Heart left ventricle (tissue), 16 donors: ENCODE measurements at regions not wholly inside any gene's neighbourhood (a gene's known extent, or its start where the extent isn't known, plus 50 kb on each side); places are given as distances from the start of the nearest gene placed in this dataset.

Experiments used
- ATAC-seq, 4 donors: fragments of 200-7000 bp; cut with Tn5 transposase; one replicate each; pipeline ENCODE4 v1.9.1; 2020 to 2022; ENCODE audit warnings: moderate library complexity in 4 of 4, mild to moderate bottlenecking in 3 of 4, moderate number of reproducible peaks in 1 of 4
- DNase-seq, 5 donors: peaks; one replicate each; pipeline ENCODE4 v3.0.0-alpha.2; 2020
- H3K27ac ChIP-seq, 12 donors: fragments of 200-600 bp; sonication (generic) in 4 of 12; one replicate each; pipeline versions ENCODE4 v1.5.0 to v1.8.0; 2016 to 2022; ENCODE audit warnings: mild to moderate bottlenecking in 2 of 12
- H3K27me3 ChIP-seq, 9 donors: fragments of 200-600 bp; sonication (generic) in 2 of 9; one replicate each; pipeline versions ENCODE4 v1.5.1 to v1.8.0; 2016 to 2022; ENCODE audit warnings: mild to moderate bottlenecking in 3 of 9
- H3K36me3 ChIP-seq, 9 donors: fragments of 200-600 bp; sonication (generic) in 2 of 9; one replicate each; pipeline versions ENCODE4 v1.5.0 to v1.8.0; 2018 to 2022; ENCODE audit warnings: mild to moderate bottlenecking in 2 of 9
- H3K4me1 ChIP-seq, 12 donors: fragments of 200-600 bp; sonication (generic) in 4 of 12; one replicate each; pipeline versions ENCODE4 v1.5.0 to v1.8.0; 2016 to 2022; ENCODE audit warnings: mild to moderate bottlenecking in 3 of 12
- H3K4me3 ChIP-seq, 12 donors: fragments of 200-600 bp; sonication (generic) in 4 of 12; one replicate each; pipeline versions ENCODE4 v1.5.0 to v1.8.0; 2017 to 2022; ENCODE audit warnings: mild to moderate bottlenecking in 9 of 12, moderate library complexity in 4 of 12
- H3K9me3 ChIP-seq, 12 donors: fragments of 200-600 bp; sonication (generic) in 4 of 12; one replicate each; pipeline versions ENCODE4 v1.5.0 to v1.8.0; 2016 to 2022; ENCODE audit warnings: mild to moderate bottlenecking in 1 of 12
- CTCF ChIP-seq, 12 donors: fragments of 200-600 bp; sonication (generic) in 4 of 12; IDR thresholded peaks; one replicate each; pipeline versions ENCODE4 v1.5.0 to v1.8.0; 2018 to 2022; ENCODE audit warnings: antibody characterized with exemption in 12 of 12, mild to moderate bottlenecking in 5 of 12
- POLR2A ChIP-seq, 2 donors: fragments of 450-650 bp; IDR thresholded peaks; one replicate each; pipeline ENCODE4 v1.6.1; 2017; ENCODE audit warnings: antibody characterized with exemption in 2 of 2, mild to moderate bottlenecking in 2 of 2, moderate library complexity in 2 of 2
- WGBS, 4 donors: extraction: QIAGEN DNeasy Blood & Tissue Kit in 2 of 4; methylation state at CpG; one replicate each; pipeline versions ENCODE4 v1.1.5 to v1.1.7; 2013 to 2018; 5-methylcytosine and 5-hydroxymethylcytosine counted together
- intact Hi-C, 10 donors: fragments of 100-400 bp; cut with DNase I; formaldehyde crosslinking; loops; one replicate each; pipeline versions ENCODE4 v1.11.1 to v1.14.2; 2022
- donor health status: ischemic (EF 13 %, LVEDD 7.1; RV severe dilation, severe dysfunction).
- donor health status: healthy with polysubstance abuse.
- donor health status: DM: no; HTN: yes; CAD: no.
- donor health status: DM: no; HTN: no; CAD: no.
- donor health status: ischemic (EF 25% LVEDD 6.9; RV normal size, moderate dysfunction).
- donor health status: ischemic (EF 25% LVEDD 5.7; RV mildly dilated, moderate dysfunction).
- donor health status: healthy.
- donor health status: DM: yes; HTN: yes; CAD: no.
- donor health status: ischemic (EF 35%, LVEDD 5.7; RV mildly dilated, moderate dysfunction).
- donor health status: nonischemic (EF 11% LVEDD 7.7; RV severe dilation, severe dysfunction).
- donor health status: DM: yes; HTN: yes; CAD: no.
- donor health status: PGD.
- donor health status: ischemic (EF 29% LVEDD 5.4; RV normal size, mild dysfunction).
- donor health status: nonischemic (EF 23%, LVEDD 6.1; RV moderate dilation, normal function).

GRCh38 chr4:24256547-24256946 is 327.8 kb downstream of the DHX15 start:
- H3K36me3 ChIP-seq: no peaks in the 10 kb centered on the region
- TF ChIP-seq CTCF (IDR thresholded peaks at IDR 0.05): no peak
- no peak for TF ChIP-seq POLR2A (IDR thresholded peaks at IDR 0.05)
- no peaks in the 10 kb centered on the region for H3K27me3 ChIP-seq
- 43 to 58% (median 49%) methylated on average over 5 of the region's 5 CpGs for WGBS, 4 donors
- intact Hi-C loops: loop anchor here in 1 of 10 donors (10.0 kb wide), 1 partner anchor 158 kb away; no protein-coding TSS in a partner anchor
- DNase-seq (no peak), ATAC-seq (no peak)
- H3K9me3 ChIP-seq: no peaks in the 10 kb centered on the region
- peaks cover 0 to 17% (median 0%) of the 10 kb centered on the region in 12 donors for H3K4me1 ChIP-seq
- no peak overlapping the region for H3K4me3 ChIP-seq
- H3K27ac ChIP-seq: no peak overlapping the region

GRCh38 chr4:24256066-24256465 is 328.3 kb downstream of the DHX15 start:
- peaks cover 0 to 14% (median 0%) of the 10 kb centered on the region in 12 donors for H3K4me1 ChIP-seq
- H3K9me3 ChIP-seq: no peaks in the 10 kb centered on the region
- no peak for TF ChIP-seq POLR2A (IDR thresholded peaks at IDR 0.05)
- no peak for TF ChIP-seq CTCF (IDR thresholded peaks at IDR 0.05)
- no peak for ATAC-seq
- H3K4me3 ChIP-seq: no peak overlapping the region
- H3K36me3 ChIP-seq: no peaks in the 10 kb centered on the region
- 62 to 74% (median 70%) methylated on average over 4 of the region's 4 CpGs for WGBS, 4 donors
- DNase-seq: no peak
- H3K27me3 ChIP-seq: no peaks in the 10 kb centered on the region
- H3K27ac ChIP-seq: no peak overlapping the region
- intact Hi-C loops: loop anchor here in 1 of 10 donors (10.0 kb wide), 1 partner anchor 159 kb away; no protein-coding TSS in a partner anchor

- peaks cover 5 to 37% (median 17%) of the 10 kb centered on the region in 12 donors for H3K4me1 ChIP-seq
- no peak for ATAC-seq
- no peaks in the 10 kb centered on the region for H3K9me3 ChIP-seq
- no peak for DNase-seq
- H3K27me3 ChIP-seq: no peaks in the 10 kb centered on the region
- intact Hi-C loops: loop anchor here in 1 of 10 donors (10.0 kb wide), 1 partner anchor 163 kb away; no protein-coding TSS in a partner anchor
- TF ChIP-seq CTCF (IDR thresholded peaks at IDR 0.05) (no peak), POLR2A (IDR thresholded peaks at IDR 0.05) (no peak)
- WGBS, 4 donors: 42 to 58% (median 53%) methylated on average over 2 of the region's 2 CpGs
- peak overlapping the region in 1 of 12 donors; percentile 3 for H3K27ac ChIP-seq
- no peaks in the 10 kb centered on the region for H3K36me3 ChIP-seq
- no peak overlapping the region for H3K4me3 ChIP-seq
These were observed 332.2 kb downstream of the DHX15 start for GRCh38 chr4:24252121-24252520.

- TF ChIP-seq CTCF (IDR thresholded peaks at IDR 0.05): no peak
- ATAC-seq (no peak), DNase-seq (no peak)
- WGBS, 4 donors: 55 to 70% (median 59%) methylated on average over 2 of the region's 2 CpGs
- H3K27me3 ChIP-seq: no peaks in the 10 kb centered on the region
- no peak overlapping the region for H3K4me3 ChIP-seq
- H3K9me3 ChIP-seq: no peaks in the 10 kb centered on the region
- H3K4me1 ChIP-seq: peaks cover 5 to 39% (median 17%) of the 10 kb centered on the region in 12 donors
- intact Hi-C loops: loop anchor here in 2 of 10 donors (2.0 to 10.0 kb wide), 2 partner anchors 163 to 373 kb away; no protein-coding TSS in a partner anchor
- H3K36me3 ChIP-seq: no peaks in the 10 kb centered on the region
- H3K27ac ChIP-seq: no peak overlapping the region
These were observed 332.8 kb downstream of the DHX15 start for GRCh38 chr4:24251589-24251988.
